ENCODE measurements at regions not wholly inside any gene's neighbourhood (a gene's known extent, or its start where the extent isn't known, plus 50 kb on each side); places are given as distances from the start of the nearest gene placed in this dataset.

DNA sequence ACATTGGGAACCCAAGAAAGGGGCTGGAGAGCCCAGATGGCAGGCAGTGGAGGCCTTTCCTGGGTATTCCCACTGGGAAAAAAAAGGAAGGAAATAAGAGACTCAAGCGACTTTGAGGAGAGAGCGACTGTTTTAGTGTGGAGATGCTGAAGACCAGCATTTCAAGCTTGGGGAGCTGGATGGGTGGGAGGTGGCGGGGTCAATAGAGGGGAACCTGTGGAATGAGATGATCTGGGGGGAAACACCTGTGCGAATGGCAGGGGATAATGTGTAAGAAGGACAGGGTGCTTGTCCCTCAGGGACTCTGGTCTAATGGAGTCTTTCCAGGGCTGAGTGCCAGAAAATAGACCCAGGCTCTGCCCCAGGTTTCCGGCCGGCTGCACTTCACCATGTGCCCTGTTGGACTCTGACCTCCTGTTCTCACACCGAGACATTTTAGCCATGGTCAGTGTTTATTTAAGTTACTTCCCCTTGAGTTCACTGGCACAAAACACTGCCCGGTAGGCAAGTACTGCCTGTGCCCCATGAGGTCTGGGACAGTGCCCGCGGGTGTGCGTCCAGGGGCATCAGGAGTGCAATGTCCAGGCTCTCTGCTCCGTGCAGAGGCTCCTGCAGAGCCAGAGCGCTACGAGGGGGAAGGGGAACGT, 50.4 kb upstream of the NKX2-2 start:
- Histone ChIP-seq H3K36me3 (ENCODE audit: control insufficient read depth, insufficient read depth, low read length) (no peaks in the 10 kb centered on the region), H3K27me3 (ENCODE audit: control insufficient read depth, insufficient read depth, low read length) (peaks cover 6% of the 10 kb centered on the region), H3K4me1 (ENCODE audit: control insufficient read depth, insufficient read depth, low read length) (no peaks in the 10 kb centered on the region), H3K27ac (ENCODE audit: low read length) (no peak overlapping the region), H3K9me3 (ENCODE audit: control insufficient read depth, low read depth, low read length) (no peaks in the 10 kb centered on the region), H3K4me3 (ENCODE audit: low read length) (no peak overlapping the region)
- DNase-seq: no peak
- 80% methylated on average over 2 of the region's 15 CpGs for WGBS (ENCODE audit: insufficient coverage, low lambda C conversion rate)

Measured in large intestine (tissue), 3 donors.